HCT116 (cell line): ENCODE measurements at regions not wholly inside any gene's neighbourhood (a gene's known extent, or its start where the extent isn't known, plus 50 kb on each side); places are given as distances from the start of the nearest gene placed in this dataset.

ENCODE experiments used
- EGR1 ChIP-seq: IDR thresholded peaks from 2 replicates; pipeline ENCODE4 v1.6.1; 2012; ENCODE audit warnings: low read depth
- ELF1 ChIP-seq: IDR thresholded peaks from 2 replicates; pipeline ENCODE4 v1.6.1; 2012; ENCODE audit warnings: low read depth, borderline replicate concordance
- EZH2 ChIP-seq: fragments of 200-600 bp; sonication (generic); IDR thresholded peaks from 2 replicates; pipeline ENCODE4 v1.6.1; 2017; ENCODE audit warnings: antibody characterized with exemption, mixed run types
- POLR2A ChIP-seq: IDR thresholded peaks from 2 replicates; pipeline ENCODE4 v1.7.0; 2011; ENCODE audit warnings: borderline replicate concordance; ENCODE audit not compliant: insufficient read depth, insufficient read length; ENCODE audit errors: extremely low read depth
- POLR2AphosphoS5 ChIP-seq: IDR thresholded peaks from 2 replicates; pipeline ENCODE4 v1.6.1; 2011; ENCODE audit warnings: mild to moderate bottlenecking, low read depth, low read length, moderate library complexity
- SIN3A ChIP-seq: IDR thresholded peaks from 2 replicates; pipeline ENCODE4 v1.6.1; 2012; ENCODE audit warnings: low read depth
- TF ChIP-seq, protein P1 (sequence below), 3 experiments: fragments of 200-600 bp in 1 of 3; sonication (generic) in 1 of 3; IDR thresholded peaks in 2 of 3; conservative IDR thresholded peaks in 1 of 3; 2 replicates each; pipeline ENCODE4 v1.5.1; 2012 to 2017; ENCODE audit warnings: low read depth in 2 of 3, low read length in 2 of 3, antibody characterized with exemption in 1 of 3, borderline replicate concordance in 1 of 3, control low read depth in 1 of 3, mild to moderate bottlenecking in 1 of 3, mixed read lengths in 1 of 3, mixed run types in 1 of 3, moderate library complexity in 1 of 3; ENCODE audit not compliant: insufficient read depth in 1 of 3

DNA sequence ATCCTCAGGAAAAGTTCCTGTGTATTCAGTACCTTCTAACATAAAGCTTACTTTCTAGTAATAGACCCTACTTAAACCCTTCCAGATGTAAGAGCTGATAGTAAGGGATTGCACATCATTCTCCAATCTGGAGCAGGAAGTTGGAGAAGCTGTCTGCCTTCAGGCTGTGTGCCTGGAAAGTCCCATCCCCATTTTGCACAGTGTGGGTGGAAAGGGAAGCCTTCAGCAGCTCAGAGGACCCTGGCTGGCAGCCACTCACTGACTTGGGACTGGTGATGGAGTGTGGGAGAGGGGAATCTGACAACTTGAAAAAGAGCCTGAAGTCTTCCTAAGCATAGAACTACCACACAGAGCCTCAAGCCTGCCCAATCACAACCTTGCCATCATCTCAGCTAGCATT is 164.1 kb upstream of the ADO start:
- TF ChIP-seq, protein P1, sequence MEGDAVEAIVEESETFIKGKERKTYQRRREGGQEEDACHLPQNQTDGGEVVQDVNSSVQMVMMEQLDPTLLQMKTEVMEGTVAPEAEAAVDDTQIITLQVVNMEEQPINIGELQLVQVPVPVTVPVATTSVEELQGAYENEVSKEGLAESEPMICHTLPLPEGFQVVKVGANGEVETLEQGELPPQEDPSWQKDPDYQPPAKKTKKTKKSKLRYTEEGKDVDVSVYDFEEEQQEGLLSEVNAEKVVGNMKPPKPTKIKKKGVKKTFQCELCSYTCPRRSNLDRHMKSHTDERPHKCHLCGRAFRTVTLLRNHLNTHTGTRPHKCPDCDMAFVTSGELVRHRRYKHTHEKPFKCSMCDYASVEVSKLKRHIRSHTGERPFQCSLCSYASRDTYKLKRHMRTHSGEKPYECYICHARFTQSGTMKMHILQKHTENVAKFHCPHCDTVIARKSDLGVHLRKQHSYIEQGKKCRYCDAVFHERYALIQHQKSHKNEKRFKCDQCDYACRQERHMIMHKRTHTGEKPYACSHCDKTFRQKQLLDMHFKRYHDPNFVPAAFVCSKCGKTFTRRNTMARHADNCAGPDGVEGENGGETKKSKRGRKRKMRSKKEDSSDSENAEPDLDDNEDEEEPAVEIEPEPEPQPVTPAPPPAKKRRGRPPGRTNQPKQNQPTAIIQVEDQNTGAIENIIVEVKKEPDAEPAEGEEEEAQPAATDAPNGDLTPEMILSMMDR (IDR thresholded peaks at IDR 0.05 in 2 of 3, conservative IDR thresholded peaks at IDR 0.05 in 1 of 3; ENCODE audit: borderline replicate concordance in 1 of 3, insufficient read depth in 1 of 3, low read depth in 2 of 3, low read length in 2 of 3): no peak
- TF ChIP-seq POLR2AphosphoS5 (no peak), ELF1 (no peak), SIN3A (no peak), POLR2A (no peak), EGR1 (no peak), EZH2 (no peak)
